ENCODE measurements at regions not wholly inside any gene's neighbourhood (a gene's known extent, or its start where the extent isn't known, plus 50 kb on each side); places are given as distances from the start of the nearest gene placed in this dataset.

GRCh38 chr18:41602034-41602433, 353.0 kb upstream of the PIK3C3 start:
- H3K9me3 ChIP-seq: no peaks in the 10 kb centered on the region
- H3K27ac ChIP-seq: no peak overlapping the region
- H3K36me3 ChIP-seq: no peaks in the 10 kb centered on the region
- no peak overlapping the region for H3K4me3 ChIP-seq
- TF ChIP-seq CTCF (IDR thresholded peaks at IDR 0.05) (no peak), POLR2AphosphoS5 (IDR thresholded peaks at IDR 0.05) (no peak), POLR2A (IDR thresholded peaks at IDR 0.05) (no peak)
- H3K27me3 ChIP-seq: no peaks in the 10 kb centered on the region
- no peaks in the 10 kb centered on the region for H3K4me1 ChIP-seq
- intact Hi-C loops (cut with DNase I; ENCODE audit: low total_unique reads): no loop called here
- no peak for DNase-seq (ENCODE audit: low spot score in 2 of 2)

- H3K4me3 ChIP-seq: no peak overlapping the region
- no peaks in the 10 kb centered on the region for H3K36me3 ChIP-seq
- H3K9me3 ChIP-seq: no peaks in the 10 kb centered on the region
- DNase-seq (ENCODE audit: low spot score in 2 of 2): no peak
- TF ChIP-seq POLR2AphosphoS5 (IDR thresholded peaks at IDR 0.05) (no peak), CTCF (IDR thresholded peaks at IDR 0.05) (no peak), POLR2A (IDR thresholded peaks at IDR 0.05) (no peak)
- H3K27ac ChIP-seq: no peak overlapping the region
- H3K27me3 ChIP-seq: no peaks in the 10 kb centered on the region
- intact Hi-C loops (cut with DNase I; ENCODE audit: low total_unique reads): no loop called here
- no peaks in the 10 kb centered on the region for H3K4me1 ChIP-seq
Observed at GRCh38 chr18:41600693-41601391, 354.2 kb upstream of the PIK3C3 start.

GRCh38 chr18:41599466-41599865, 355.6 kb upstream of the PIK3C3 start:
- TF ChIP-seq POLR2A (IDR thresholded peaks at IDR 0.05): no peak
- TF ChIP-seq CTCF (IDR thresholded peaks at IDR 0.05): no peak
- no peak for TF ChIP-seq POLR2AphosphoS5 (IDR thresholded peaks at IDR 0.05)
- no peaks in the 10 kb centered on the region for H3K36me3 ChIP-seq
- no peaks in the 10 kb centered on the region for H3K4me1 ChIP-seq
- no peak for DNase-seq (ENCODE audit: low spot score in 2 of 2)
- no peaks in the 10 kb centered on the region for H3K27me3 ChIP-seq
- intact Hi-C loops (cut with DNase I; ENCODE audit: low total_unique reads): no loop called here
- H3K9me3 ChIP-seq: no peaks in the 10 kb centered on the region
- no peak overlapping the region for H3K27ac ChIP-seq
- H3K4me3 ChIP-seq: no peak overlapping the region

GRCh38 chr18:41594582-41594981, 360.5 kb upstream of the PIK3C3 start:
- Histone ChIP-seq H3K27ac (no peak overlapping the region), H3K36me3 (no peaks in the 10 kb centered on the region), H3K9me3 (no peaks in the 10 kb centered on the region), H3K4me3 (no peak overlapping the region), H3K27me3 (no peaks in the 10 kb centered on the region), H3K4me1 (no peaks in the 10 kb centered on the region)
- intact Hi-C loops (cut with DNase I; ENCODE audit: low total_unique reads): no loop called here
- DNase-seq (ENCODE audit: low spot score in 2 of 2): no peak
- TF ChIP-seq POLR2A (IDR thresholded peaks at IDR 0.05) (no peak), CTCF (IDR thresholded peaks at IDR 0.05) (no peak), POLR2AphosphoS5 (IDR thresholded peaks at IDR 0.05) (no peak)

GRCh38 chr18:41593171-41593675, 361.8 kb upstream of the PIK3C3 start:
- no peaks in the 10 kb centered on the region for H3K36me3 ChIP-seq
- intact Hi-C loops (cut with DNase I; ENCODE audit: low total_unique reads): no loop called here
- no peaks in the 10 kb centered on the region for H3K4me1 ChIP-seq
- no peak overlapping the region for H3K27ac ChIP-seq
- no peak for TF ChIP-seq CTCF (IDR thresholded peaks at IDR 0.05)
- no peak for TF ChIP-seq POLR2AphosphoS5 (IDR thresholded peaks at IDR 0.05)
- no peak for TF ChIP-seq POLR2A (IDR thresholded peaks at IDR 0.05)
- no peaks in the 10 kb centered on the region for H3K9me3 ChIP-seq
- H3K4me3 ChIP-seq: no peak overlapping the region
- no peaks in the 10 kb centered on the region for H3K27me3 ChIP-seq
- no peak for DNase-seq (ENCODE audit: low spot score in 2 of 2)
